GM21737 (cell line): ENCODE measurements at regions not wholly inside any gene's neighbourhood (a gene's known extent, or its start where the extent isn't known, plus 50 kb on each side); places are given as distances from the start of the nearest gene placed in this dataset.

Source experiments
- ATAC-seq: cut with Tn5 transposase; IDR thresholded peaks from one replicate; pipeline ENCODE4 v1.9.1; 2021; ENCODE audit warnings: mild to moderate bottlenecking, moderate library complexity; ENCODE audit not compliant: unreplicated experiment

DNA sequence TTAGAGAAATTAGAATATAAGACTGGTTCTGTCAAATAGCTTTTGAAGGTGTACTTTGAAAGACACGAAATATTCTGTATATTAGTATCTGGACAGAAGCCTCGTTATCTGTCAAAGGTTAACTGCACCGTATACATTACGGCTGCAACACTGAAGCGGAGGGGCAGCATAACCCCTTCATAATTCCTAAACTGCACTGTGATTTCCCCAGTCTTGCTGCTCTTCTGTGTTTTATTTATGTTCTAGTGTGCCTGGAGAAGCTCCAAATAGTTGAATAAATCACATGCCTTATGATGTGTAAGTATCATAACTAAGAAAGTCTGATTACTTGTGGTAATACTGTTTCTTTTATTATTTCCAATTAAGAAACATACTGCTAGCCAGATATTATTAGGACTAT, 285.7 kb upstream of the ROBO2 start:
- ATAC-seq, result no peak

DNA sequence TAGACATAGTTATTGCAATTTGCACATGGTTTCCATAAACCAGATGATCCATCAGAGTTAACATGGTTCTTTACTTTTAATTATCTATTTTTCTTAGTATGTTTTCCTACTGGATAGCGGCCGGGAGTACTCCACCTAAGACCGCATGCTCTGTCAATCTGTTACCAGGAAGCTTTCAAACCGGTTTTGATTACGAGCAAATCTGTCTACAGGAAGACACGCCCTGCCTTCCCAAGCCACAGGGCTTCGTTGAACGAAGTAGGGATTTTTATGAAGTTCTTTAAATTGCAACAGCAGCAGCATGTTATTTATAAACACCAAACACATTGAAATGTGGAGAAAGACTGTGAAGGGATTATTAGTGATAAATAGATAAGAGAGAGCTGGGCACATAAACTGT, 283.3 kb upstream of the ROBO2 start:
- no peak for ATAC-seq

GRCh38 chr3:76760336-76760735, 279.6 kb upstream of the ROBO2 start:
- no peak for ATAC-seq

- no peak for ATAC-seq
These were observed 274.4 kb upstream of the ROBO2 start for GRCh38 chr3:76765511-76765910.

DNA sequence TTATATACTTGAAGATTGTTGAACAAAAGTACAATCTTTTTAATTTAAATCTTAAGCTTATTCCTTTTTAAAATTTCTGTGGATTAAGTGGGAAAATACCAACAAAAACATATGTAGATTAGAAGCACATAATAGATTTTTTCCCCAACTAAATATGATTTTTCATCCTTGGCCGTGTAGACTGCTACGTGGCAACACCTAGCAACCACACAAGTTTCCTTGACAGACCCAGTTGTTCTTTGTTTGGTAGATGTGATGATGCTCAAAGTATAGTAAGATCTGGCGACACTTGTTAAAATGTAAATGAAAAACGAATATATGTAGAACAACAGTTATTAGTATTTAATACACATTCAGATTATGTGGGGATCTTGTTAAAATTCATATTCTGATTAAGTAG, 271.0 kb upstream of the ROBO2 start:
- ATAC-seq, result no peak

GRCh38 chr3:76776927-76777326, 263.0 kb upstream of the ROBO2 start:
- ATAC-seq, result no peak

DNA sequence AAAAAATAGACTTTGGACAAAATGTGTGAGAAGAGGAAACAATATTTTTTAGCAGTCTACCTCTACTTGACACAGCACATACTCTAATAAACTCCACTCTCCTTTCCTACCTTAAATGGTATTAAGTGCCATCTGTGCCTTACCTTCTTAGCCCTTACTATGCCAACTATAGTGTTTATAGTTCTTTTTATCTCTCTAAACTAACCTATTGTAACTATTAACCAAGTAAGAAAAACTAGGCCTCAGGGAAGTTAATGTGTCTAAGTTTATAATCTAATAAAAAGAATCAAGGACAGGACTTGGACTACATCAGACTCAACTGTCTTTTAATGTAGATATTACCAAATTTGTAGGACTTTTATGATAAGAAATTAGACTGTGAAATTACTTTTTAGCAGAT, 251.7 kb upstream of the ROBO2 start:
- no peak for ATAC-seq

GRCh38 chr3:76789237-76789636, 250.7 kb upstream of the ROBO2 start:
- no peak for ATAC-seq

DNA sequence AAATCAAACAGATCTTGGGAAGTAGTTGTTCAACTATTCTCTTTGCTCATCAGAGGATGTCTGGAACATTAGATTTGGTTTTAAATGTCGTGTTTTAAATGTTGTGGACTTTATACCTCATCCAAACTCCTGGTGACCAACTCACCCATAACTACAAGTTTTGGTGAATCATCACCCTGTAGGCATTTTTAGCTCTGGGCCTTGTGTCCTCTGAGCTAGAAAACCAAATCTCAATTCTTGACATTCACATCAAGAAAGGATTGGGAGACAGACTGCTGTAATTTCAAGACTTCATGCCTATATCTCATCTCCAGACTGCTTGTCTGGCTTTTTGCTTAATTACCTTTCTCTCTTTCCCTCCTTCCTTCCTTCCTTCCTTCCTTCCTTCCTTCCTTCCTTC, 228.5 kb upstream of the ROBO2 start:
- no peak for ATAC-seq

DNA sequence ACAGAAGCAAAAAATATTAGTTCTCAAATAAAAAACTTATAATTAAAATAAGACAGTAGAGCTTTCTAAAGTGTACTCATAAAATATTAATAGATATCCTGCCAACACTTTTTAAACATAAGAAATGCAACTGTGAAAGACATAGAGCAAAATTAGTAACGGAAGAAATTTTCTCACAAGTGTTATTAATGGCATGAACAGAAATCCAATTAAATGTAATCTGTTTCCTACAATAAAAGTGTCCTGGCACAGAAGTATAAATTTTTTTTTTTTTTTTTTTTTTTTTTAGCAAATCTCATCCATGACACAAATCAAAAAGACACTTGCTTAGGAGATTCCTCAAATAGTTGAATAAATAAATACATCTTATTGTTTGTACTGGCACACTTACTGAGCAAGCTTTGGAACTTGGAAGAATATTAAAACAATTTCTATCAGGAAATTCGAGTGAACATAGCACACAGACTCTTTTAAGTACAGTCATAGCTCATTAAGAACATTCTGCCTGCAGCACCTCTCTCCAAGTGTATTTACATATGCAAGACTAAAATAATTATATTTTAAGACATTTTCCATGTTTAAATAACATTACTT, 227.2 kb upstream of the ROBO2 start:
- no peak for ATAC-seq

- no peak for ATAC-seq
These were observed 224.3 kb upstream of the ROBO2 start for GRCh38 chr3:76815561-76815960.

- ATAC-seq, result no peak
These were observed 219.4 kb upstream of the ROBO2 start for GRCh38 chr3:76820481-76820880.

DNA sequence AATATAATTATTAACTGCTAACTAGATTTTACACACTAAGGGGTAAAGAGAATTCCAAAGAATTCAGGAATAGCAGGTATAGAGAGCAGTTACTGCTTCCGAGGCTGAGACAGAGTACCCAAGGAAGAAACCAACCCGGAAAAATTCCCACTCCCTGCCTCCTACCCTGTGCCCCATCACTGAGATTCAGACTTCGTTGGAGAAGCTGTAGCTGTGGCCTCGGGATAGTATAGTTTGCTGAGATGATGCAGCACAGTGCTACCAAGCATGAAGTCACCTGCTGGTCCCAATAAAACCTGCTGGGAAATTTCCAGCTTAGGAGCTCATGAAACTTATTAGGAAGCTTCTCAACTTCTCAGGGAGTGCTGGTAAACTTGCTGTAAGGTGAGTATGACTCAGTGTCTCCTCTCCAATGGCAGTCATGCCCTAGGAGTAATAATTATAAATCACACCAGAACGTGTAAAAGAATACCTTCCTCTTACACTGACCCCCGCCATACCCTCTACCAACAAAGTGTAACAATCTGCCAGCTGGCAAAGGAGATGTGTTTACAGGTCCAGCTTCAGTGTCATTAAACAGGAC, 215.2 kb upstream of the ROBO2 start:
- no peak for ATAC-seq

- ATAC-seq, result no peak
These were observed 213.0 kb upstream of the ROBO2 start for GRCh38 chr3:76826861-76827260.

GRCh38 chr3:76827701-76828226, 212.1 kb upstream of the ROBO2 start:
- no peak for ATAC-seq

- no peak for ATAC-seq
These were observed 205.2 kb upstream of the ROBO2 start for GRCh38 chr3:76834657-76835056.

DNA sequence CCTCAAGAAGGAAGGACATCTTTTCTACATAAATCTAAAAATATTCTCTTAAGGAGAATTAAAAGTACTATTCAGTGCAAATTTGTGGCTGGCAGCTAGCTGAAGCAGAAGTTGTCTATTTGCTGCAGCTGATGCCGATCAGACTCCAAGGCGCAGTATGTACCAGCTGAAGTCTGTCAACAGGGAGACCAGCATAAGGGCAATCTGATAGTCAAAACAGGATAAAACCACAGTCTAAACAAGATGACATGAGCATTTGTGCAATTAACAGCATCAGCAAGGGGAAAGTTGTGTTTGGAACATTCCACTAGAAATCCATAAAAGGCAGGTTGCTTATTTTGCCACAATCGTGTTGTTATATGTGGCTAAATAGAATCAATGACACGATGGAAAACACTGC, 198.2 kb upstream of the ROBO2 start:
- no peak for ATAC-seq

GRCh38 chr3:76842216-76842615, 197.7 kb upstream of the ROBO2 start:
- no peak for ATAC-seq

DNA sequence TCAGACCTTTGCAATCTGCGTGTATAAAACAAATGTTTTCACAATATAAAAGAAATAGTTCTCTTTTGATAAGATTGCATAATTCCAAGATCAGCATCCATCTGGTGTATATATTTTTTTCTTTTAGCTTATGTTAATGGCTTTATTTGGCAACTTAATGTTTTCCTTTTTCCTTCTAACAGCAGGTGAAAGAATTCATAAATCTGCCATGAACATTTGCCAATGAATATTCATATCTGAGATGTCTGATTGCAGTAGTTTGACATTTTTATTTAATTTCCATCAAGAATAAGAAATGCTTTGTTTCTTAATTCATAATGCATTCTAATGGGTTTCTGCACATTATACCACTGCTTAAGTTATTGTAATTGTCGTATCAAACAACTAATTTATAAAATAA, 184.4 kb upstream of the ROBO2 start:
- no peak for ATAC-seq

DNA sequence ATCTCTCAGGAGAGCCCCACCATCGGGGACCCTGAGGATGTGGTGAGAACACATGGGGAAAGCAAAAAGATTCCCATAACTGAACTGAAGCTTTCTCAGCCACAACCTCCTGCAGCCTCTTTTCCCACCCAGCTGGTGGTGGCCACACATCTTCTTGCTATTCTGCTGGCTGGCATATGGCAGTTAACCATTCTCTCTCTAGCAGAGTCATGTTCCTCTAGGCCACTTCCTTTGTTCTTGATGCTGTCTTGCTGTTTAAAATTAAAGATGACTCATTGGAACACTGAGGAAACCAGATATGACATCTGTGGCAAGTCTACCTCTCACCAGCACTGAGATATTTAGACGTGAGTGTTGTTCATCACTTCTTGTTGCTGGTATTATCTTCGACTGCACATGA, 180.3 kb upstream of the ROBO2 start:
- no peak for ATAC-seq

DNA sequence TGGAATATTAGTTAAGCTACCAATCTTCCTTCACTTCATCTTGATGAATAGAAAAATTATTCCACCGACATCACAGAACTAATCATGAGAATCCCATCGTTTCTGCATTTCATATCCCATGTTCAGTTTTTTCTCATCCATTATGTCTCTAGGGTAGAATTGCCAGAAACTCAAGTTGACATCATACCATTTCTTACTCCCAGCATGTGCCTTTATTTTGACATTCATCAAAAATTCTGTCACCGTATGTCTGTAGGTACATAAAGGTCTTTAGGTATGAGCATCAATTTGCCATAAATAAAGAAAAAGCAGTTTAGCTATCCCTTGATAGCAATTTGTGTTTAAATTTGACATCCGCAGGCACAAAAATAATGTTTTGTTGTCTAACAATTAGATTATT, 175.5 kb upstream of the ROBO2 start:
- no peak for ATAC-seq

DNA sequence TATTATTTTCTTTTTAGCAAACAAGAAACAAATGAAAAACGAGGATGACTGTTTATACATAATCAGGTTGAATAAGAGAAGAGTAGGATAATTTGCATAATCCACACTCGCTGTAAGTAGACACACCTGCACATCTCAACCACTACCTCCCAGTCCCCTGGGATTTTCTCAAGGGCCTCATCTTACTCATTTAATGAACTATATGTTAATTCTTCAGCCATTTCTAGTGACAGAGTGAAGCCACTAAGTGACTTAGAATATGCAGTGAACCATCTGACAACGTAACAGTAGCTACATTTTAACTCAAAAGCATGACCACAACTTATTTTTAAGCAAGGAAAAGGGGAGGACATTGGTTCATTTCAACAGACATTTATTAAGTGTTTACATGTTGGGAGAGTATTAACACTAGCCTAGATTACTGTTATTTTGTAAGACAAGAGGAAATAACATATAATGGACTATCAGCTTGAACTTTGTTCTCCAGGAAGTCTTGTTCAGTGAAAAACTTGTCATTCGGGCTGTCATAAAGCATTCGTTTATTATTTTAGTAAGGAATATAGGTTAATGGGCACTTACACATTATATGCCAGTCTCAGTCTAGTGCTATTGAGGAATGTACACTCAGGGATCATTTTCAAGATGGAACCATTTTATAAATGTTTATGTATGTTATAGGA, 173.0 kb upstream of the ROBO2 start:
- ATAC-seq, result peak; percentile 79
